ENCODE measurements at regions not wholly inside any gene's neighbourhood (a gene's known extent, or its start where the extent isn't known, plus 50 kb on each side); places are given as distances from the start of the nearest gene placed in this dataset. TPM values are rescaled to one million over a fixed set of nuclear protein-coding genes. Genes with fewer than 3 reads are reported as not detected.

- ChIA-PET CTCF (ENCODE audit: unreplicated experiment) (no interaction called here), POLR2A (no interaction called here)
- TF ChIP-seq EZH2phosphoT487 (IDR thresholded peaks at IDR 0.05; ENCODE audit: borderline replicate concordance, low read depth, low read length) (no peak), CTCF (conservative IDR thresholded peaks at IDR 0.05; ENCODE audit: low read length) (no peak)
- Histone ChIP-seq H3K79me2 (ENCODE audit: insufficient read depth, low read depth, low read length) (no peaks in the 10 kb centered on the region), H2AFZ (ENCODE audit: low read length) (no peak overlapping the region), H3K9me2 (ENCODE audit: insufficient read depth, low read length) (no peaks in the 10 kb centered on the region), H3K27ac (ENCODE audit: low read depth, low read length, poor library complexity, severe bottlenecking) (no peak overlapping the region), H3K36me3 (ENCODE audit: insufficient read depth, low read length) (no peaks in the 10 kb centered on the region), H4K20me1 (ENCODE audit: insufficient read depth, low read length) (no peaks in the 10 kb centered on the region), H3K9me3 (ENCODE audit: low read length) (no peaks in the 10 kb centered on the region), H3K4me3 (ENCODE audit: low read depth, low read length, poor library complexity, severe bottlenecking) (no peak overlapping the region), H3K4me2 (ENCODE audit: low read length) (no peak overlapping the region), H3K4me1 (ENCODE audit: insufficient read depth, low read length, poor library complexity, severe bottlenecking) (no peaks in the 10 kb centered on the region)
- intact Hi-C loops (cut with micrococcal nuclease; ENCODE audit: unreplicated experiment) = no loop called here
- DNase-seq (ENCODE audit: low spot score) = no peak
- no TSS peak for BruUV-seq (replicated peaks)
These were observed 50.6 kb upstream of the LYPLAL1 start for GRCh38 chr1:219123036-219123435.

Small RNA genes in the stretch of these regions (small RNA-seq; reads per million reads assigned to genes)
- gene RF00012 = not detected

Data from OCI-LY7 (cell line).